HG03457 (cell line): ENCODE measurements at regions not wholly inside any gene's neighbourhood (a gene's known extent, or its start where the extent isn't known, plus 50 kb on each side); places are given as distances from the start of the nearest gene placed in this dataset.

ENCODE experiments used
- ATAC-seq: cut with Tn5 transposase; IDR thresholded peaks from one replicate; pipeline ENCODE4 v1.9.1; 2021; ENCODE audit warnings: moderate number of reproducible peaks; ENCODE audit not compliant: unreplicated experiment

DNA sequence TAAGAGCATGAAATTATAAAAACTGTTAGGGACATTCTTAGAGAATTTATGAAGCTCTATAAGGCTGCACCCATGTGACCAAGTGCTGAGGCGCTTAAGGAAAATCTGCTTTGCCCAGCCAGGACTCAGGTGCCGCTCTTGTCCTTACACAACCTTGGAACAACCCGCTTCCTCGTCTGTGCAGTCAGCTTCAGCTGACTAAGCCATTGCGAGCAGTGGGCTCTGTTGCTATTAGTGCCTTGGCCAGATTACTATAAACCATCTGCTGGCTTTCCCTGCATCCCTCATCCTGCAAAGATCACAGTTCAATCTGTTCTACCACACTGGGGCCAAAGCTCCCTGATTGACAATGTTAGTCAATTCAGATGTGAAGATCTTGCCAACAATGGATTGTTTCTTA is 89.1 kb upstream of the E2F3 start:
- no peak for ATAC-seq

DNA sequence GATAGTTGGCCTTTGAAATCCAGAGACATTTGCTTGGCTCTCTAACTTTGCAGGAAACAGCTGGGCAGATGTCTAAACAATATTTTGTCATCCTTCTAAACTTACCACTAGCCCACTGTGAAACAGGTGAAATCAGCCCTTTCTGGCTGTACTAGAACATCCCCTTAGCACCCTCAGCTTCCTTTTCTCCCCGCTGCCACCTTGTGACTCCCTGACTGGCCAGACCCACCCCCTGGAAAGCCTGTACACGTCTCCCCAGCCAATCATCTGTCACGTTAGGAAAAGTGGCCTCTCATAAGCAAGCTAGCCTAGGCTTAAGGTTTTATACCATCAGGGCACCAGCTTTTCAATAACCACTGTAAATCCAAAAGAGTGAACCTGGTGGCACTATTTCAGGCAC is 88.6 kb upstream of the E2F3 start:
- ATAC-seq: no peak

DNA sequence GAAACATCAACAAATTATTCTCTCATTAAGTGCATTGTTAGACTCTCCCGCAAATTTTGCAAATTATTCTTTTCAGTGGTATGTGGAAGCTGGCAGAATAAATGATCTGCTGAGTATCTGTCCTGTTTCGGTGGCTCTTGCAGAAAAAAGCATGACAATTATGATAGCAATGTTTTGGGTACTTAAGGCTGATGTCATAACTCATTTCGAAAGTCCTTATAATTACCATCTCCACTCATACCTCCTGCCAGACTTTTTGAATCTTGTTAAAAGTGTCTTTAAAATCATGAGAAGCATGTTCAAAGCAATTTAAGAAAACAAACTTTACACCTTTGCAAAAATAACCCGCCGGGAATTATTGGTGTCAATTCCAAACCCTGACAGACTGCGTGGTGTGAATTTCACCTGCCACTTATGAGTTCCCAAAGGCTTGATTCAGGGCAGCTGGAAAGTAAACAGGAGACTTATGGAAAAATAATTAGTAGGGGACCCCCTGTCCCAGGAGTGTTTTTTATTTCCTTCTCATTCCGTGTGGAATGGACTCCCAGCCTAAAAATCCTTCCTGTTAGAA is 87.6 kb upstream of the E2F3 start:
- ATAC-seq: no peak

DNA sequence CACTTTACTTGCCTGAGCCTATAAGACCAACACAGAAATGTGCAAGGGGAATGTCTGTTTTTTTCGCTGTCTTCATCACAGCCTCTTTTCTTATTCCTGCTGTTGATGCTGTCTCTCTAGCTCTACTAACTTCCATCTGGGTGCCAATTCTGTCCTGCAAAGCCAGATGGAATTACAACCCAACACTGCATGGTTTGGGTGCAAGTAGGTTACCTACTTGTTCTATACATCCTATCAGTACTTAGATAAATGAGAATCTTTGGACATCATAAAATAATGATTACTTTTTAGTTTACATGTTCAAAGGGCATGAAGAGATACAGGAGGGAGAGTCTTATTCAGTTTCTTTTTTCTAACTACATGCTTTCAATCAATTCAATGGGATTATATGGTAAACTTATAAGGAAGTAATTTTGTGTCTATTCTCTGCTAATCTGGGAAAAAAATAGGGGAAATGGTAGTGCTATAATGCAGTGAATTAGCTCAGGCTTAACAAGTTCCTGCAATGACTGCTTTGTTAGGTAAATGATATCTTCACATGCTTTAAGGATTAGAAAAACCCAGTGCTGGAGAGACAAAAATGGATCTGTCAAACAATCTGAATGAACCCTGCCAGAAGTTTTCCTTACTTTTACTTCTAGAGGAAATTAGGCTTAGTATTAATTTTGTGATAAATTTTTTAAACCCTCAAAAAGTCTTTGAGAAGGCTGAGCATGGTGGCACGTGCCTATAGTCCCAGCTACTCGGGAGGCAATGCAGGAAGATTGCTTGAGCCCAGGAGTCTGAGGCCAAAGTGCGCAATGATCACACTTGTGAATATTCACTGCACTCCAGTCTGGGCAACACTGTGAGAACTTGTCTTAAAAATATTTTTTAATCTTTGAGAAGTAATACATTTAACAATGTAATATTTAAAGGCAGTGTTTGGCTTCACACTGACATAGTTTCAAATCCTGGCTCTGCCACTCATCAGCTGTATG is 86.5 kb upstream of the E2F3 start:
- ATAC-seq: no peak

DNA sequence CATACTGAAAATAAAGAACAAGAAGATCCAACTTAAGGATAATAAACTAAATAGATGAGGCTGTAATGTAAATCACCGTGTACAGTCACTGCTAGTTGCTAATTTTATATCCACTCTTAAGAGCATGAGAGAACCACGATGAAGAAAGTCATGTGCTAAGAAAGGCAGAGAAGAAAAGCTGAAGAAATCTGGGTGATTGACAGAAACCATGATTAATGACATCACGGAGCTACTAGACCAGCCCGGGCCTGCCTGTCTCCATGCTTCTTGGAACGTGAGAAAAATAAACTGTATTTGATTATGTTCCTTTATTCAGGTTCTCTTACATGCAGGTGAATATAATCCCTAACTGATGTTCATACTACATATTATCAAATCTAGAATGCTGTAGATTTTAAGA is 84.2 kb upstream of the E2F3 start:
- no peak for ATAC-seq

DNA sequence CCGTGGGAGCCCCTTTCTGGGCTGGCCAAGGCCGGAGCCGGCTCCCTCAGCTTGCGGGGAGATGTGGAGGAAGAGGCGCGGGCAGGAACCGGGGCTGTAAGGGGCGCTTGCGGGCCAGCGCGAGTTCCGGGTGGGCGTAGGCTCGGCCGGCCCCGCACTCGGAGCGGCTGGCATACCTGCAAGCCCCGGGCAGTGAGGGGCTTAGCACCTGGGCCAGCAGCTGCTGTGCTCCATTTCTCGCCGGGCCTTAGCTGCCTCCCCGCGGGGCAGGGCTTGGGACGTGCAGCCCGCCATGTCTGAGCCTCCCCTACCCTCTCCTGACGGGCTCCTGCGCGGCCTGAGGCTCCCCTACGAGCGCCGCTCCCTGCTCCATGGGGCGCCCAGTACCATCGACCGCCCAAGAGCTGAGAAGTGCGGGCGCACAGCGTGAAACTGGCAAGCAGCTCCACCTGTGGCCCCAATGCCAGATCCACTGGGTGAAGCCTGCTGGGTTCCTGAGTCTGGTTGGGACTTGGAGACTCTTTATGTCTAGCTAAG is 82.8 kb upstream of the E2F3 start:
- no peak for ATAC-seq

DNA sequence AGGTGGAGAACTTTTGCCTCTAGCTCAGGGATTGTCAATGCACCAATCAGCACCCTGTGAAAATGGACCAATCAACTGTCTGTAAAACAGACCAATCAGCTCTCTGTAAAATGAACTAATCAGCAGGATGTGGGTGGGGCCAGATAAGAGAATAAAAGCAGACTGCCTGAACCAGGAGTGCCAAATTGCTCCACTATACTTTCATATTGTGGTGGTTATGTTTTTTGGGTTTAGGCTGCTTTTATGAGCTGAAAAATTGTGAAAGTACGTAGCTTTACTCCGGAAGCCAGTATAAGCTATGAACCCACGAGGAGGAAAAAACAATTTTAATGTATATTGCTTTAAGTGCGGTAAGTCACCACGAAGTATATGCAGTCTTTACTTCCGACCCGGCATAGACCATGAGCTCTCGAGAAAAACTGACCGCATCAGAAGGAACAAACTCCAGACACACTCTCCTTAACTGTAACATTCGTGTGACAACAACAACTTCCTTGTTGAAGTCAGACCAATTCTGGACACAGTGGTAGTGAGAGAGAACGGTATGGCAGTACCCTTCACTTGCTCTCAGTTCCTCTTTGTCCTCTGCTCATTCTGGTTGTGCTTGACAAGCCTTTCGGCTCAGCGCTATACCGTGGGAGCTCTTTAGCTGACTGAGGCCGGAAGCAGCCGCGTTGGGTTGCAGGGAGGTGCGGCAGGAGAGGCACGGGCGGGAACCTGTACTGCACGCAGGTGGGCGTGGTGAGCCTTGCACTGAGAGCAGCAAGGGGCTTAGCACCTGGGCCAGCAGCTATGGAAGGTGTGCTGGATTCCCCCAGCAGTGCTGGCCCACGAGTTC is 81.9 kb upstream of the E2F3 start:
- ATAC-seq: peak; percentile 97

DNA sequence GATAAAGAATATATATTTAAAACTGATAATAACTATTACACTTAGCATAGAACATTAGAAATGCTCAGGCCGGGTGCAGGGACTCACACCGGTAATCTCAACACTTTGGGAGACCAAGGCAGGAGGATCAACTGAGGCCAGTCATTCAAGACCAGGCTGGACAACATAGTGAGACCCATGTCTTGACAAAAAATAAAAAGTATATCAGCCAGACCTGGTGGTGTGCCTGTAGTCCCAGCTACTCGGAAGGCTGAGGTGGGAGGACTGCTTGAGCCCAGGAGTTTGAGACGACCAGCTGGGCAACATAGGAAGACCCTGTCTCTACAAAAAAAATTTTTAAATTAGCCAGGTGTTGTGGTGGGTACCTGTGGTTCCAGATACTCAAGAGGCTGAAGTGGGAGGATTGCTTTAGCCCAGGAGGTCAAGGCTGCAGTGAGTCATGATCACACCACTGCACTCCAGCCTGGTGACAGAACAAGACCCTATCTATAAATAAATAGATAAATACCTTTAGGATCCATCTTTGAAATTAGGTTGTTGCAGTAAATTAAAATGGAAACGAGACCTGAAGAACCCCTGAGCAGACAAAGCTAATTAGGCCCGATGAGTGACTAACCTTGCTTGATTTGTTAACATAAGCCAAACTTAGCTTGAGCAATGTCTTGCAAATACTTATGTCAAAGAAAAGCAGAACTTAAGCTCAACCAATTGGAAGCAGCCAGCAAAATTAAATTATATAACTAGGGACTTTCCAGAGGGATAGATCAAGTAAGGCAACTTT is 75.8 kb upstream of the E2F3 start:
- no peak for ATAC-seq

DNA sequence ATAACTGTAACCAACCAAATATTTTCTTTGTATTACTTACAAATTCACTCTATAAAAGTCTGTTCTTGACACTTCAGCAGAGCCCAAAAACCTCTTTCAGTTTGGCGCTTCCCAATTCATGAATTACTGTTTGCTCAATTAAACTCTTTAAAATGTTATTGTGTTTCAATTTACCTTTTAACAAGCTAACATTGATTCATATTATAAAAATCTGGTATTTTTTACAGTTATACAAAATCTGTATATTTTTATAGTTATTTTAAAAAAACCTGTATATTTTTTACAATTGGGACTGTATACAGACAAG is 75.3 kb upstream of the E2F3 start:
- no peak for ATAC-seq

DNA sequence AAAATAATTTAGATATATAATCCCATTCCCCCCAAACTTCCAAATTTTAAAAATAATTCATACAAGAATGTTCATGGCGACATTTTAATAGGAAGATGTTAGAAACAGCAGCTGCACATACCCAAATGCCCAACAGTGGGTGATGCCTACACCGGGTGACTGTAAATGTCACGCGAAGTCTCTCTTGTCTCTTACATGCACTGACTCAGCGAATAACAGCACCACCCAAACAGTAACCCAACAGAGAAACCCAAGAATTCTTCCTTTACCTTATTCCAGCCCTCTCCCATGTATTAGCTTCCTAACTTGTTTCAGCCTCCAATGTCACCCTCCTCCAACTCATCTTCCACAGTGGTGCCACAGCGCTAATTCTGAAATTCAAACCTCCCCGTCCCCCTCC is 74.5 kb upstream of the E2F3 start:
- no peak for ATAC-seq

DNA sequence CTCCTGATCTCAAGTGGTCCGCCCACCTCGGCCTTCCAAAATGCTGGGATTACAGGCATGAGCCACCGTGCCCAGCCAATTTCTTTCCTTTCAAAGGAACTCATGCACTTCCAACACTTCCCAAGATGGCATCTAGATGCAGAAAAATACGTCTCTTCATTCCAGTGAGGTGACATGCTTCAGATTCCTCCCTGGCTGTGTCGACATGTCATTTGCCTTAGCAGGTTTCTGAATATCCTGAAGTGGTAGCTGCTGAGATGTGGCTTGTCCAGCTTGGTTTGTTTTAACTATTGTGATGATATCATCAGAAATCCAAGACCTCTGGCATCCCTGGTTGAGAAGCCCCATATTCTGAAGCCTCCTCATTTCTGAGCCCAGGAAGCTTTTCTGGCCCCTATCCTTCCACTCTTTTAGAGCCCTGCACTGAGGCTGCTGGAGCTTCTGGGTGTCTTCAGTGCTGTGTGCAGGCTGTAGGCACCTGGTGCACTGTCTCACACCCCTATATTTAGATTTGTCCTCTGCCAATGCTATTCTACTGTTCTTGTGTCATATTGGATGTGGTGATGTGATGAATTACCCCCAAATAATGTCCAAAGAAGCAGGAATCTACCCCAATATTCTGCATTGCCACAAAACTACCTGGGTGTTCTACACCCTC is 73.3 kb upstream of the E2F3 start:
- ATAC-seq: no peak

DNA sequence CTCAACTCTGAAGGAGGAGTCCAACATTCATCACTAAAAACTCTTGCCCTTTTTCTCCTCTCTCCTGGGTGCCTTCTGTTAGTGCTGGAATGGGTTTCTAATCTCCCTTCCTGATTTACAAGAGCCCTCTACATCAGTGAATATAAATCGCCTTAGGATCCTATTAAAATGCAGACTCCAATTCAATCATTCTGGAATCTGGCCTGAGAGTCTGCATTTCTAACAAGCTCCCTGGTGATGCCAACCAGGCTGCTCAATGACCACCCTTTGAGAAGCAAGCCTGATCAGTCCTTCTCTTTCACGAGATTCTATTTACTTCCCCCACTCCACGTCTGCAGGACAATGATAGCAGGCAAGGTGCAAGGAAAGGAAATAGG is 72.8 kb upstream of the E2F3 start:
- ATAC-seq: no peak

DNA sequence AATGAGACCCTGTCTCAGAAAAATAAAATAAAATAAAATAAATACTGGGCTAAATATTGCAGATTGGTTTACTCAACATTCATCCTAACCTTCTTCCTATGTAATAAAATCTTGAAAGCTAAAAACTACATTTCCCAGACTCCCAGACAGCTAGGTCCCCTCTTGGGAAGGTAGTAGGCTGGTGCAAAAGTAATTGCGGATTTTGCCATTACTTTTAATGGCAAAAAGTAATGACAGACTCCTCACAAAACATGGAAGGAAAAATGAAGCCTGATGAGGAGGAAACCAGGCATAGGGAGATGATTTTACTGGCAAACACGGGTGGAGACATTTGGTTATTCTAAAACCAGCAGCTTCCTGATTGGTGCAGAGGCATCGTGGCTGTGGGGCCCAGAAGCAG is 70.6 kb upstream of the E2F3 start:
- no peak for ATAC-seq

DNA sequence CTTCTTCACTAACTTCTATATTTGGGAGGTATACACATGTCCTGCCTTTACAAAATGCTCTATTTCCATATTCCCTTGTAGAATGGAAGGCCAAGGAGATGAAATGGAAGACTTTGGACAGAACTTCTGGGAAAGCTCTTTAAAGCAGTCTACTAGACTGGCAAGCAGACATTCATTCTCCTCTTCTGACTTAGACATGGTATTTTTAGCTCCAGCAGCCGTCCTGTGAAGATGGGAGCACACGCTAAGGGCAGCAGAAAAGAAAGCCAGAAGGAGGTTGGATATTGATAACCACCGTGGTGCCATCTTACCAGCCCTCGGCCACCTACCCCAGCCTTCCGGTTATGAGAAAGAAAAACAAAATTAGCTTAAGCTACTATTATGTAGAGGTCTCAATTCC is 70.1 kb upstream of the E2F3 start:
- no peak for ATAC-seq

DNA sequence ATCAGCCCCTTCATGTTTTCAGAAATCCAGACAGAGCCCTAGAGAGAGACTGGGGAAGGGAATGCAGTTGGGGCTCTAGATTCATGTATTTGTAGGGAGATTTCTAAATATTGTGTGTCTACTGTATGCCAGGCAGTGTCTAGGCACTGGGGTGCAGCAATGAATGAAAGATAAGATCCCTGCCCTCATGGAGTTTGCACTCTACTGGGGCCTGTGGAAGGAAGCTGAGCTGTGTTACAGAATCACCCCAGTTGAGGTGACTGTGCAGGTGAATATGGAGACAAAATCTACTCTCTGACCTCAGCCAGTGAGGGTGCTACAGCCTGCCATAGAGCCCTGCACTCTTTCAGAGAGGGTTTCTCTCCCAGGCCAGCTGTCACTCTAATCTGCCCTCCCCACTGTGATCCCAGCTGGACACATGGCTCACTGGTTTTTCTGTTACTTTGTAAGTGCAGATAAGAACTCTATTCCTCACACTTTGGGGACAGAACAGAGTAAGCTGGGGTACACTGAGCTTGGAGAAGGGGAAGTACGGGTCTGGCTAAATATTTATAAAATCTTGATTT is 69.2 kb upstream of the E2F3 start:
- ATAC-seq: no peak

DNA sequence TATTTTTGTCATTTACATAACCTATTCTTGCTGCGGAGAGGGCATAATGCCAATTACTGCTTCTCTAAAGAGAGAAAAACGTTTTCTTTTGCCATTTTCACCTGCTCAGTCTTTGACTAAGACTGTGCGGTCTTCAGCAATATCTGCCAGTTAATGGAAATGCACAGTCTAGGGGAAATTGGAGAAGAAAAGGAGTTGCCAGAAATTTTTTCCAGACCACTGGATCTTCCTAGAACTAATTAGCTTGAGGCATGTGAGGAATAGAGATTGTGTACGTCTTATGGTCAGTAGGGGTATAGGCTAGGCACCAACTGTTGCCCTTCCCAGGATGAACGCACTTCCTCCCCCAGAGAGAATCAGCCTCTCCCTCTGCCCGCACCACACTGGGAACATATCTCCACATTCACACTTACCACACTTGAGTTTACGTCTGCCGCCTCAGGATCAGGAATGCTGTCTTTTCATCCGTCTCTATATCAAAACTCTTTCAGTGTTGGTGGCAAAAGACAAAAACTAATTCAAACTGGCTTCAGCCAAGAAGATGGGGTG is 67.9 kb upstream of the E2F3 start:
- ATAC-seq: no peak

DNA sequence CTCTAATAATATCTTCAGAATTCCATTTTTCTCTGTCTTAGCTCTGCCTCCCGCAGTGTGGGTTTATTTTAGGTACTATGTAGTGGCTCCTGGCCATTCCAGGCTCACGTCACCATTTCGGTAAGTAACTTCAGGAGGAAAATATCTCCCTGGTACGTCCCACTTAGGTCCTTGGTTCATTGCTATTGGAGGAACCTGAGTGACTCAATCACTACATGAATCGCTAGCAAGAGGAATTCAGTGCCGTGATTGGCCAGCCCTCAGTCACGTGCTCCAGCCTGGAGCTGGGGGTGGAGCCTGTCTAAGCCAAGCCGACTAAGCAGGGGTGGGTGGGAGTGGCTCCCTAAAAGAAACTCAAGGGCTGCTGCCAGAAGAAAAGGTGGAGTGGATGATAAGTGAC is 67.3 kb upstream of the E2F3 start:
- no peak for ATAC-seq

DNA sequence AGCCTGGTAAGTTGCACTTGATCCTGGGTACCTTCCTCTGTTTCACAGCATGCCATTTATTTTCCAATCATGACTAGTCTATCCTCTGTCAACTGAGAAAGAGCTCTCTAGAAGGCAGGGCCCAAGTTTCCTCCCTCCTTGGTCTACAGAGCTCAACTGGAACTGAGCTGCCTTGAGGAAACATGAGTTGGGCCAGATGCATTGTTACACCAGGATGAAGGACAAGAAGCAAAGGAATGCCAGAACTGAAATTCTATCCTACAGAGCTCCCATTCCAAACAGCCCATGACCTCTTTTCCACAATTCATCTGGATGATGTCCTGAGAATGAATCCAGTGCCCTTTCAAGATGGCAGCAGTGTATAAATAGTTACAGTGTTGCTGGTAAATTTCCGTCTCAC is 66.7 kb upstream of the E2F3 start:
- ATAC-seq: no peak

DNA sequence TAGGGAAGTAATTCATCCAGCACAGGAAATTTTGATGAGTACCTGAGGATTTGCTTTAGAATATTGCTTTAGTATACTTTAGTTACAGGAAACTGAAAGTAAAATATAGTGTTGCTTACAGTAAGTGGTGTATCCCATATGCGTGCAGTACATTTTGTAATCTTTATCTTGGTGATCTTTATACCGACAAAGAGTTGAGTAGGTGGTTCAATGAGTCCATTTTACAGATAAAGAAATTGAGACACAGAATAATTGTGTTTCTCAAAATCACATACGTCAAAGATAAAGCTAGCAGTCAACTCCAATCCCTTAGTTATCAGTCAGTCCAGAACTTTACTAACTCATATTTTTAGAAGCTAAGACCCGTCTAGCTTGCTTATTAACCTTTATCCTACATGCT is 65.8 kb upstream of the E2F3 start:
- ATAC-seq: no peak

DNA sequence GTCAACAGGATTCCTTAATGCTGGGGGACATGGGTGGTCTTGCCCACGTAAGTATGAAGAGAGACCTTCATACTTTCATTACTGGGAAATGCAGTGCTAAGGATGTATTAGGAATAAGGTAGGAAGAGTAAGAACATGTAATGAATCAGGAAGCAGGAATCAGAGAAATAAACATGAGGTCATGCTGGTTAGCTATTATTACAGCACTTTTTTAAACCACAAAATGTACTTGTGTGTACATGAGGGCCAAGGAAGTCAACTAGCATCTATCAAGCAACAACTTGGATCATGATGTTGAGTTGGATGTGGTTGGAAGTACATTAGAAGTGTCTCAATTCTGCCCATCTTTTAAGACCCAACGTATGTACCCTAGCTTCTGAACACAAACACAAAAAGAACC is 63.5 kb upstream of the E2F3 start:
- ATAC-seq: no peak
